DMS 273 (cell line): ENCODE measurements at regions not wholly inside any gene's neighbourhood (a gene's known extent, or its start where the extent isn't known, plus 50 kb on each side); places are given as distances from the start of the nearest gene placed in this dataset.
A peak's percentile ranks its signal among the peaks of the same experiment; 100 is the strongest.

Source experiments
- DNase-seq: peaks from one replicate; lab custom pipeline; 2025; ENCODE audit not compliant: unreplicated experiment; lab: John Stamatoyannopoulos, UW

DNA sequence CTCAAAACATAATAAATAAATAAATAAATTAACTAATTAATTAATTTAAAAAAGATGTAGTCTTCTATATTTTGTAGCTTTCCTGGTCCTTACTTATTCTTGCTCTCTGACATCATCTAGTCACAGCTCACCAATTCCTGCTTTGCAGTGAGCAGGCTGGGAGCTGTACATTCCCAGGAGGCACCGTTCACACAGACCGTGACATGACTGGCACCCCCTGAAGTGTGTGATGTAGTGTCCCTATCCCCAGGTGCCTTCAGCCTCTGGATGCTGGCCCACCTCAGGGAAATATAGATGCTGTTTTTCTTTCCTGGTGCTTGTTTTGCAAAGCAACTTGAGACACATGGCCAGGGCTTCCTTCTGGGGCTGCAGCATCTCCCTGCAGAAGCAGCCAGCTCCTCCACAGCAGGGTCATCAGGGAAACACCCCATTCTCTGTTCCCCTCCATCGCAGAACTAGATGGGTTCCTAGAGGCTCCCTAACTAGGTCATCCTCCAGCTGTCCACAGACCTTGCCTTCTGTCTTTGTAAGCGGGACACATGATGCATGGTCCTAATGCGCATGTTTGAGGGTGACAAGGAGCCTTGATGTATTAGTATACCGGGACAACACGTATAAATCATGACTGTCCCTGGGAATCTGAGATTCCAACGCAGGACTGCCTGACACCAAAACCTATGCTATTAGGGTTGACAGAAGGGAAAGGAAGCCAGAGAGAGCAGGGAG lies 76.4 kb downstream of the RHOB start:
- DNase-seq: no peak

- DNase-seq: no peak
These were observed 76.9 kb downstream of the RHOB start for GRCh38 chr2:20523799-20524187.

- DNase-seq: no peak
These were observed 77.7 kb downstream of the RHOB start for GRCh38 chr2:20524412-20525040.

- DNase-seq: no peak
These were observed 78.5 kb downstream of the RHOB start for GRCh38 chr2:20525041-20526035.

GRCh38 chr2:20526160-20526559 lies 79.3 kb downstream of the RHOB start:
- DNase-seq: no peak

GRCh38 chr2:20526708-20527107 lies 79.8 kb downstream of the RHOB start:
- DNase-seq: peak; percentile 45

- no peak for DNase-seq
These were observed 81.8 kb downstream of the RHOB start for GRCh38 chr2:20528713-20529112.

GRCh38 chr2:20530520-20530919 lies 83.6 kb downstream of the RHOB start:
- no peak for DNase-seq

- DNase-seq: no peak
These were observed 84.9 kb downstream of the RHOB start for GRCh38 chr2:20531633-20532262.

- DNase-seq: no peak
These were observed 86.0 kb downstream of the RHOB start for GRCh38 chr2:20532634-20533437.

DNA sequence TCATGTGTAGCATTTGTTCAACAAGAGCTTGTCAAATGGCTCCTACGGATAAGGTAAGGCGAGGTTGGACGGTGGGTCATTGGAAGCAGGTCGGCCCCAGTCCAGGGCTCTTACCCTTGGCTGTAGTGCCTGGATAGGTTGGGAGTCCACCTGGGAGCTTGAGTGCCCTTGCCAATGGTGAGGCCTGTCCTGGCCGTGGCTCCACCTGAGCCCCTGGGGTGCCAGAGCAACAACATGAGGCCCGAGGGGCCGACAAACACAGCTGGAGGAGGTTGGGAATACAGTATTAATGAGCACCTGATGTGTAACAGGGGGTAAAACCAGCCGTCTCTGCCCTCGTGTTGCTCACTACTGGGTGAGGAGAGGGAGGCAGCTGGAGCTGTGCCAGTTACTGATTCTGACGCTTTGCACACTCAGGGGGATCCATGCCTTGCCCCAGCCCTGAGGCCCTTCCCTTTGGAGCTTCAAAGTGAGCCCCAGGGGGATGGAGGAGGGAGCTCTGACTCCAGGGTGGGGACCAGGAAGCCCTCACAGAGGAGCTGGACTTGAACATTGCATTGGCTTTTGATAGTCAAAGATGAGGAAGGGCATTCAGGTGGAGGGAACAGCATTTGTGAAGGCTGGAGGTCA lies 87.2 kb downstream of the RHOB start:
- DNase-seq: no peak

GRCh38 chr2:20534913-20535801 lies 88.3 kb downstream of the RHOB start:
- no peak for DNase-seq

DNA sequence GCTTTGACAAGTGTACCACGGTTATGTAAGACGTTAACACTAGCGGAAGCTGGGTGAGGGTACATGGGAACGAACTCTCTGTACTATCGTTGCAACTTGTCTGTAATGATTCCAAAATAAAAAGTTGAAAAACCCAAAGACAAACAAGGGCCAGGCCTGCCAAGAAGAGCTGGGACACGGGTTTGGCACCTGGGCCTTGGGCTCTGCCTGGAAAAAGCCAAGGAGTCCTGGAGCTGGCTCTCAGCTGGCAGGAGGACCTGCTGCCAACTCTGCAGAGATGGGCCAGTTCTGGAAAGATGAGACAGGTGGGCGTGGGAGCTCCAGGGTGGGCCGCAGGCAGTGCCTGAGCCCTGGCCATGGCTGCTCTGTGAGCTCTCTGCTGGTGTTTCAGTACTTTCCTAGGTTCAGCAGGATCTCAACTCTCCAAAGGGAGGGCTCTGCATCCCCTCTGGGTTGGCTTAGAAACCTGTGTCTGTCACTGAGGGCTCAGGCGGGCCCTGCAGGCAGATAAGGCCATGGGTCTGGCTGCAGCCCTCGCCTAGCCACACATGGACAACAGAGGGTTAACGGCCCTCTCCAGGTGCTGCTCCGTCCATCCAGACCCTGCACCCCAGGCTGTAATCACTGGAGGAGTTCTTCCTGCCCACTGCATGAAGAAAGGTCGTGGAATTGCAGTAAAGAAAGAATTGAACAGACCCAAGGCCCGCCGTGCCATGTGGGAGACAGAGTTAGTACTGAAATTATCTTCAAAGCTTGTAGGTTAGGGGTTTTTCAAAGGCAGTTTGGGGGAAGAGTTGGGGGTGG lies 89.9 kb downstream of the RHOB start:
- no peak for DNase-seq

GRCh38 chr2:20537423-20538307 lies 90.8 kb downstream of the RHOB start:
- DNase-seq: no peak

DNA sequence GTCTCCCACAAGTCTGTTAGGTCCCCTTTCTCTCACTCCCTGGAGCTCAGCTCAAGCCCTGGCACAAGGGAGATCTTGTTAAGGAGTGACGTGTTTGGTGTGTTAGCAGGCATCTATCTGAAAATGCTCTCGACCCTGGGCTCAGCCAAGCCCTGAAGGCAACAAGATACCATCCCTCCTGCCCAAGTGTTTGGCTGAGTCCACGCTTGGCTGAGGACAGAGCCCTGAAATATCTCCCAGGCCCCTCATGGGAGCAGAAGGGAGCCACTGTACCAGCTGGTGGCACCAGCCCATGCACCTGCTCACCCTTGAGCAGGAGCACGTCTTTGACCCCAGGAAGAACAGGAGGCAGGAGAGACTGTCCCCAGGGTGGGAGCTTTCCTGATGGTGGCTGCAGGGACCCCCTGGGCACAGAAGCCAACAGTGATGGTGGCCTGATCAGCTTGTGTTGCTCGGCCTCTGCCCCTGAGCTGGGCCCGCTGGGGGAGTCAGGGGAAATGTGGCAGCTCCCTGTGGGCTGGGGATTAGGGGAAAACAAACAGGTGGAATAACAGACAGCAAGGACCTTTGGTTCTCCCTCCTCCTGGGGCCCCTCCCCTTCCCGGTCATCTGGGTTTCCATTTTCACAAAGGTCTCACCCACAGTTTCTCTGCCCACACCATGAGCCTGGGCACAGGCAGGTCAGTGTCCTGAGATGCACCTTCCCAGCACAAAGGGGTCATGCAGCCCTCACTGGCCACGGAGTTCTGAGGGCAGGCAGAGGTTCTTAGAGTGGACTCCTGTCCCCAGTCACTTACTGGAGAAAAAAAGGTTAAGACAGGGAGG lies 91.6 kb downstream of the RHOB start:
- DNase-seq: peak; percentile 82

DNA sequence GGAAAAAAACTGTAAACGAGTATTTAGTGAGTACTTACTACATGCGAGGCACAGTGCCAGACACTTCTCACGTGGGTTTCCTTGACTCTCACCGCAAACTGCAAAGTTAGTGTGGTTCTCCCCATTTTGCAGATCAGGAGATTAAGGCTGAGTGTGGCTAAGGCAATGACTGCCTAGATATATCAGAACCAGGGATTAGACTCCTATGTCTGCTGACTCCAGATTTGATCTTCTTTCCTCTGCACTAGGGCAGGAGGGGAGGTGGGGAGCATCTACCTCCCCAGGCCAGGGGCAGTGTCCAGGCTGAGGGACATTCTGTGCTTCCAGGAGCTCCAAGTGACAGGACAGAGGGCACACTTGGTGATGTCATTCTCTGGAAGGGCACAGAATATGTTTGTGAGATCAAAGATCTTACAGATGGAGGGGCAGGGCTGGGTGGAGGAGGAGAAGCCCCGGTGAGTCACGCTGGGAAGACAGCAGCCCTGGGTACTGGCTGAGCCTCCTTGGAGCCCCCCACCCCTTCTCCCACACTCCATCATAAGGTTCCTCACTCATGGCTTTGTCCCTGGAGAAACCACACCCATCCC lies 92.4 kb downstream of the RHOB start:
- DNase-seq: peak; percentile 73
